NCI-H2196 treated with DMSO at 0.1 percent for 48 hours (cell line): ENCODE measurements at regions not wholly inside any gene's neighbourhood (a gene's known extent, or its start where the extent isn't known, plus 50 kb on each side); places are given as distances from the start of the nearest gene placed in this dataset.
"Not testable (repeated sequence)": the region's sequence is repeated elsewhere in the genome, so short reads cannot be mapped to it uniquely, and the experiment has no call there.

Experiments
- DNase-seq: peaks from one replicate; lab custom pipeline; 2025; ENCODE audit not compliant: unreplicated experiment; lab: John Stamatoyannopoulos, UW

DNA sequence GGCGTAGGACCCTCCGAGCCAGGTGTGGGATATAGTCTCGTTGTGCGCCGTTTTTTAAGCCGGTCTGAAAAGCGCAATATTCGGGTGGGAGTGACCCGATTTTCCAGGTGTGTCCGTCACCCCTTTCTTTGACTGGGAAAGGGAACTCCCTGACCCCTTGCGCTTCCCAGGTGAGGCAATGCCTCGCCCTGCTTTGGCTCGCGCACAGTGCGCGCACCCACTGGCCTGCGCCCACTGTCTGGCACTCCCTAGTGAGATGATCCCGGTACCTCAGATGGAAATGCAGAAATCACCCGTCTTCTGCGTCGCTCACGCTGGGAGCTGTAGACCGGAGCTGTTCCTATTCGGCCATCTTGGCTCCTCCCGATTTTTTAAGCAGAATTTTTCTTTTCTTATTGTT is 323.9 kb downstream of the NUF2 start:
- DNase-seq: not testable (repeated sequence)

DNA sequence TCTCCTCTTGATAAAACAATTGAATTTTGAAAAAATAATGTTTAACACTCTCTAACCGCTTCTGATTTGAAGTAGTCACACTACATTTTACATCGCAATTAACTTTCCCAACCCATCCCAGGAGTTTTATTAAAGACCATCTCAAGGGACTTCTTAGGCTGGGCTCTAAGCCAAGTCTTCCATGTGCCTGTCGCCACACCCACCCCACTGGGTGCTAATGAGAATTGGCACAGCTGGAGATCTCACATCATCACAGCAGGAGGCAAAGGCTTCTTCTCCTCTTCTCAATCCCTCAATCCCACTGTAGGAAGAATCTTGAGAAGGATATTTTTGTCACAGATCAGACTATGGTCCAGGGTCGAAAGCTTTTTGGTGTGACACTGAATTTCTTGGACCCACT is 328.9 kb downstream of the NUF2 start:
- DNase-seq: no peak

DNA sequence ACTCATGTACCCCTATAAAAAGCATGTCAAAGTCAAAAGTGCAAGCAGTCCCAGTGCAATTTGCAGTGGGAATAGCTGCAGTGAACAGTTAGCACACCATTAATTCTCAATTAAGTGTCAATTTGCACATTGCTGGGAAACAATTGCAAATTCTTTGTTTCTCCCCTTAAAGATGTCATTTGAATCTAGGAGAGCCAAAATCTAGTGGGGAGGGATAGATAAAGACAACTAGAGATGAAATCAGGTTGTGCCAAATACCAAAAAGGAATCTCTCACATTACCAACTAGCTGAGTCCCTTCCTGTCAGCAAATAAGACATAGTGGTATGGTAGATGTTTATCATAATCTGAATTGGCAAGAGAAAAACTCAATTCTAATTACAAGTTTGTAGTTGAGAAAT is 330.7 kb downstream of the NUF2 start:
- DNase-seq: no peak

DNA sequence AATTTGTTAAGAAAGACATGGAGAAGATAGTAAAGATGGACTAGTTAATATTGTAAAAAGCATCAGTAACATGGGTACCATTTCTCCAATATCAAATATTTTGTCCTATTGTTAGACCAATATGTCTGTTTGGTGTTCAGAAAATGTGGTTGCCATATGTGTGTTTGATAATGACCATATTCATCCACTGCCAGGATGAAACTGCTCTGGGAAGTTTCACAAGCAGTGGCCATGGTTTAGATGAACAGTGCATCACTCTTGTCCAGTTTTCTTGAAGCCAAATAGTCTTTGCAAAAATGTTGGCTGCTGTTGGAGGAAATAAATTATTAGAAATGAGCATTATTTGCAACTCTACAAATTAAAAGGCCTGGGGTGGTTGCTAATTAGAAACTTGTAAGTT is 333.8 kb downstream of the NUF2 start:
- DNase-seq: no peak

DNA sequence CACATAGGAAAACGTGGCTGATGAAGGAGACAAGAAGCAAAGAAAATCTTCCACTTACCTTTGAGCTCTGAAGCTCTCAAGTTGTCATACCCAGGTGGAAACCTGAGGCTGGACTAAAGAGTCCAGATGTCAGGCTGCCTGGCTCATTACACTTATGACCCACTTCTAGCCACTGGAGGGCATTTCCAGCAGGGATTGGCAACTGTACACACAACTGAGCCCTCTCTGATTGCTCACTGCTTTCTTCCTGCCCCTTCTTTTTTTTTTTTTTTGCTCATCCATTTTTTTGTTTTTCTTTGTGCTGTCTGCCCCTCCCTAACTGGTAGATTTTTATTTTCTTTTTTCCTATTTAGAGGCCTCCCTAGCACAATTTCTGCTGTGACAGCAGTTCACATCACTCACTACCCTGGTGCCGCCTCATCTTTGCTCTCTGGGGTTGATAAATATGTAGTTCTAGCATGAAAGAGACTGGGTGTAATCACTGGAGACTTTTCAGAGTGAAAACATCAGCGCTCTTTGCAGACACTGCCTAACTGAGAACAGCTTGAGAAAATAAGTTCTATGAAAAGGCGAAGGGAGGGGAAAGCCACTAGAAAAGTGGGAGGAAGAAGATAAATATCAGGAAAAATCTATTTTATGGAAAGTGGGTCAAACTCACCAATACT is 334.5 kb downstream of the NUF2 start:
- DNase-seq: no peak

DNA sequence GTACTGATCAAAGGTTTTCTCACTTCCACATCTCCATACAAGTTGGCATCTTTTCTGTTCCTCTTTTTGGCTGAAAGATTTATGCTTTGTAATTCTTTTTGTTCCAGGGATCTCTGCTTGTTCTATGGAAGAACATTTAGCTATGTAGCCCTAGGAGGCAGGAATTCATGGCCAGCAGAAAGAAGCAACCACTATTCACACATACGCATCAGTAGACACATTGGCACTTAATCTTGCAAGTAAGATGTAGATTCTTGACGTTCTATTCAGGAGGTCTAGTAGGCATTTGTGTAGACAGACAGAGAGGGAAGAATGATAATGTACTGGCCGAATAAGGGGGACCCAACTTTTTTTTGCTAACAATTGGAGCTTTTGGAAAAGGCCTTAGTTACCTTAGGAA is 336.0 kb downstream of the NUF2 start:
- no peak for DNase-seq

DNA sequence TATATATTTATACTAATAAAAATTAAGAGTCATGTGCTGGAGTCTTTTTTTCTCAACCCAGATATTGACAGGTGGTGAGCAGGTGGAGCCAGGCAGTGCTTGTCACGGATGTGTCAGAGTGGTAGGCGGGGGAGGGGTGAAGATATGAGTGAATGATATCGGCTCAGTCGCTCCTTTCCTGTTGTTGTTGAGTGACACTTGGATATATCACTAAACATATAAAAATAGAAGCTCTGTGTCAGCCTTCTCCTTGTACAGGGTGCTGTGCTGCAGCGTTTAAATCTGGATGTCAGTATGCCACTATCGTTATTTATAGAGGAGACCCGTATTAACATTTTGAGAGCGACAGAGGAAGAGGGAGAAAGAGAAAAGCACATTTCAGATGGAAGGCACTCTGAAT is 339.6 kb downstream of the NUF2 start:
- no peak for DNase-seq

DNA sequence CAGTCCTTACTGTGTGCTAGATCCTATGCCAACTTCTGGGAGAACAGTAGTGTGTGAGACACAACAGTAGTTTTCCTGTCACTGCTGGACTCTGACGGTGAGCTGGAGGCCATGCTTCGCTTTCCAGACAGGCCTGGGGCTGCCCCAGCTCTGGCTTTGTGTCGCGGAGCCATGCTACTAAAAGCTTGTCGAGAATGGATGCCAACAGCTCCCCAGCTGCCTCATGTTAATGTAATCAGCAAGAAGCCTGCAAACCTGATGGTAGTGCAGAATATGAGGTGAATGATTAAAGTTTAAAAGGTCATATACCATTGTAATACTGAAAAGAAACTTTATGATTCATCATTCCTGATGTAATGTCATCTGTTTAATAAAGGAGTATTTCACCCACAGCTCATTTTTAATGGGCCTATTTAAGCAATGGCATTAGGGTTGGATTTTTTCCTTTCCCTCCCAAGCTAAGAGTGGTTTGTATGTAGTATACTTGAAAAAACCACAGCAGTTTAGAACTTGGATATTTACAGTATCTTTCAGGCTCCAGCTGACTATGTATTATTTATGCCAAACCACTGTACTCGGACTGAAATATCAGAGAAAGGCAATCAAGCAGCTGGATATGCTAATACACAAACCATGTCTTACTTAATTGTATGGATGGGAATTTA is 343.0 kb downstream of the NUF2 start:
- DNase-seq: no peak

DNA sequence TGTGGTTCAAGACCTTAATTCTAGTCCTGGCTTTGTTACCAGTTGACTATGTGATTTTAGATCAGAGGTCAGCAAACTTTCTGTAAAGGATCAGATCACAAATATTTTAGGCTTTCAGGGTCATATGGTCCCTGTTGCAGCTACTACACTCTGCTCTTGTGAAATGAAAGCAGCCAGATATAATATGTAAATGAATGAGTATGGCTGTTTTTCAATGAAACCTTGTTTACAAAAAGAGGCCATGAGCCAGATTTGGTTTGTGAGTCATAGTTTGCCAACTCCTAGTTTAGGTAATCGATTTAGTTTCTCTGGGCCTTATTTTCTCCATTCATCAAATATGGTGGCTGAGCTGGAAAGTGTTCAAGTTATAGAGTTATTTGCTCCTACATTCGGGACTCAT is 346.7 kb downstream of the NUF2 start:
- DNase-seq: no peak

DNA sequence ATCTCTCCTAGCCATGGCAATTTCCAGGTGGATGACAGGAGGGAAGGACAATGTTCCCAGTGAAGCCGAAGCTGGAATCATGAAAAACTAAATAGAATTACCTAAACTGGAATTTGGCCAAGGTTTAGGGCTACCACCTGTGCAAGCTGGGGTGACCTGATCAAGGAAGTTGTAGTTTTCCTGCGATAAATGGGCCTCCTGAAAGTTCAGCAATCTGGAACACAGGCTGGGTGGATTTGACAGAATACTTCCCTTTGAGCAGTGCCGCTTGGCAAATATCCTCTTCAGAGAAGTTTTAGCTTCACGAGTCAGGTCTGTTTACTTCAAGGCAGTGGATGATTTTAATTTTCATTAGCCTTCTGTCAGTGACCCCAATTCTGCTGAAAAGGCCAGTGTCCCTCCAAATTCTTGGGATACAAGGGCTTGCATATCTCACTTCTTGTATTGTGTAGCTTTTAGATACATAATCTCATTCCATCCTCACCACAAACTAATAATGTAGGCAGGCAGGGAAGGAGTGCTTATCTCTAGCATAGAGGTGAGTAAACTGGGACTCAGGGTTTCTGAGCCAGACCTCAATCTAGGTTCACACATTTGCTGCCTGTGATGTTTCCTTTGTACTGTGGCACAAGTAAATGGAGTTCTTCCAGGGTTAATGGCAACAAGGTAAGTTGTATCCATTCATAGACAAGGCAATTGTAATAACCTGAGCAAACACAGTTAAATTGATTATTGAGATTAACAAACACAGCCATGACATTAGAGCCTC is 349.4 kb downstream of the NUF2 start:
- no peak for DNase-seq

DNA sequence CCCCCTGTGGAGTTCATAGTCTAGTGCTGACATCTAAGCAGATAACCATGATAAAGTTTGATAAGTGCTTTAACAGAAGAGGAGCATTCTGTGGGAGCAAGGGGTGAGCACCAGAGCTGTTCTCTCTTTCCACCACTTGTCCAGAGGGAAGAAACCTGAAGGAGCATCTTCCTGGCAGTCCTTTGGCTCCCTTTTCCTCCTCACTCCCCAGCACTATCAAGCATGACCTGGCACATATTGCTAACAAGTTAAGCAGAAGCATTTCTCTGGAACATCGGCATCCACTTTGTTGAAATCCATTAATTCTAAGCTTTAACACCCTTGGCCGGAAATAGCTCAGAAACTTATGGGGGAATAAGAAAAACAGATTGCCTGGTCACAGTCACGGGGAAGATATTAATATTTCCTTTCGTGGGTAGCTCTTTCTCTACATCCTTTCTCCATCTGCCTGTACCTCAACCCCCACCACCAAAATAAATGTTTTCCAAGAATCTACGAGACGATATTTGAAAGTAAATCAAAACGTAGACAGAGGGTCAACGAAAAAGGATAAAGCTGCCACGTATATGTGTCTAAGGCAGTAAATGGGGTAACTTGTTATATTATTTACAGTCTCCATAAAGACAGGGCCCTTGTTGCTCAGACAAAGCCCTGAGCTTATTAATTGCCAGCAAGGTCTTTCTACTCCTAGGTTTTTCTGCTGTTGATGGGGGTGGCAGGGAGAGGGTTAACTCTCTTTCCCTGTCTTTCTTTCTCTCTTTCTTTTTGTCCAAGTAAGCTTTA is 351.4 kb downstream of the NUF2 start:
- DNase-seq: no peak

DNA sequence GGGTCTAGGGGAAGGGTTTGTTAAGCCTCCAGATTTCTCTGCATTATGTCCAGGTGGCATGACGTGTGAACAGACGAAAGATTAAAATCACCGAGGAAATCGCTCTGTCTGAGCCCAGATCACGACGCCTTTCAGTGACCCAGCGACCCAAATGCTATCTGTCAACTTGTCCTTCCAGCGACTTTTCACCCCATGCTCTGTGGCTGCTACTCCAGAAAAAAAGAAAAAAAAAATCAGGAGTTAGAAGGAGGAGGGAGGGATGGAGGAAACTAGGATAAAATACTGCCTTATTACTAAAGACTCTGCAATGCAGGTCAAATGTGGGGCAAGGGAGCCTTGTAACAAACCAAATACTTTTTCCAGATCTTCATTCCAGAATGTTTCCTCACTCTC is 352.0 kb downstream of the NUF2 start:
- no peak for DNase-seq

DNA sequence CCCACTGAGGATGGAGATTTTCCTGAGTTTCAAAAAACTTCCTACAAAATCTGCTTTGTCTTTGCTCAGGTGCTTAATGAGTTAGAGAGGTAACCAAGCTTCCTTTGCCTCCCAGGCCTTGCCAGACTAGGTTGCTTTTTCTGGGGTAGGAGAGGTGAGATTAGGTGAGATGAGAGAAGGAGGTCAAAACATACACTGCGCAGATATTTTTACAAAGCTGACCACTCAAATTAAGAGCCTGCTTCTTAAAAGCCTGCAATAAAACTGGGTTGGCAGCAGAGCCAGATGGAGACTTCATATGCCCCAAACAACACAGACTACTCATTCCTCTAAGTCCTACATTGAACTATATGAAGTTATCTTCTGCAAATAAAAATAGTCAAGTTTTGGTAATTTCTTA is 352.5 kb downstream of the NUF2 start:
- no peak for DNase-seq

DNA sequence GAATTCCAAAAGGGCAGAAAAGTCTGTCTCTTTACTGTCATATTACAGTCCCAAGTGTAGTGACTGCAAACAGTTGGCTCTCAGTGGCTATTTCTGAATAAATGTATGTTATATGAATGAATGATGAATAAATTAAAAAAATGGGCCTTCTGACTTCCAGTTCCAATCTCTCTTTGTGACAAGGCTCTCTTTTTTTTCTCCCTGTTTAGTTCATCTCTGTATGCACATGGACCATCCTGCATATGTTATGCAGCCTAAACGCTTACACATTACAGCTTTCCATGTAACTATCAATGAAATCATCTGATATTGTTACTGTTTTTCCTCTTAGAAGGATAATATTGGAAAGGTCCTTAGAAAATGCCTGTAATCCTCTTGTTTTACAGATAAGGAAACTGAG is 363.0 kb downstream of the NUF2 start:
- no peak for DNase-seq

DNA sequence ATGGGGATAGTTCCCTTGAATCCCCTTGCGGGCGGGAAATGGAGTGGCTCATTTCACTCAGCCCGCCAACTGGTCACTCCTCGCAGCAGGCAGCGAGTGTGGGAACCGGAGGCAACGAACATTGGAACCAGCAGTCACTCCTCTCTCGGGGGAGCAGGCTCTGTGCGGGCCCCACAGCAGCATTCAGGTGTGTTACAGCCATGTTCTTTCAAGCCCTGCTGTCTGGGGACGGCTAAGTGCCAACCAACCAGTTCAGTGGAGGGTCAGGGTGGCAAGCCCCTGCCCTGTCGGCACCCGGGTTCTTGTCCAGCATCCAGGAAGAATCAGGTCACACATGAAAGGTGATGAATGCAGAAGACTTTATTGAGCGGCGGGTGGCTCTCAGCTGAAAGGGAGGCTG is 370.5 kb downstream of the NUF2 start:
- DNase-seq: no peak

DNA sequence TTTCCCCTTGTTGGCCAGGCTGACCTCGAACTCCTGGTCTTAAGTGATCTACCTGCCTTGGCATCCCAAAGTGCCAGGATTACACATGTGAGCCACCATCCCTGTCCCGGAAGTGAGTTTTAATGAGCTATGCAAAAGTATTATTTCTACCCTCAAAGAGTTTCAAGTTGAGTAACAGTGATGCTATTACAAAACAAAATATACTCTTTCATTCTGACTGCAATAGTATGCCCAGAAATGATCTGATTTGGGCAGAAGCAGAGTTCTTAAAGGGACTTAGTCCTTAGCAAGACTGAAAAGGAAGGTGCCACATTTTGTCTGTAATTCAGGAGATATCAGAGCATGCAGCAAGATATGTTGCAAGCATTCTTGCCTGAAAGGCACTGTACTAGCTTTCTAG is 375.4 kb downstream of the NUF2 start:
- no peak for DNase-seq

DNA sequence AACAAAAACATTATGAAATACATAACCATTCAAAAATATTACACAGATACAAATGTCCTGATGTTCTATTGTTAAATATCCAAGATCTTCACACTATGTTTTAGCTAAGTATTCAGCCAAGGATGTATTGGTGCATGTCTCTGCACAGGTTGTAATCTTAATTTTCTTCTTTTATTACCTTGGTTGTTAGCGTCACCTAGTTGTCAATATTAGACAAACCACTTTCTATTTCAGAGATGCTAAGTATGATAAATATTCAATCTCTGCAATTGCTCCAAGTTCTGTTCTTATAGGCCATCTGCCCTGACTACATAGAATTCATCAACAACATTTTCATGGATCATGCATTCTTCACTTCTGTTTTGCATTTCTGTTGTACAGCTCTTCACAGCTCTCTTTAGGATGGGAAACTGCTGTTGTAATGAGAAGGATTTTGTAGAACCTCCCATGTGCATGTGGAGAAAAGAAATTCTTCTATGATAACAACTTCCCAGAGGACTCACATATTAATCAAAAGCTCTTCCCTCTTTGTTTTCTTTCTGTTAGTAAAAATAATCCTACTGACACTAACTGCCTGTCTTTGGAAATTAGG is 380.1 kb downstream of the NUF2 start:
- DNase-seq: no peak

DNA sequence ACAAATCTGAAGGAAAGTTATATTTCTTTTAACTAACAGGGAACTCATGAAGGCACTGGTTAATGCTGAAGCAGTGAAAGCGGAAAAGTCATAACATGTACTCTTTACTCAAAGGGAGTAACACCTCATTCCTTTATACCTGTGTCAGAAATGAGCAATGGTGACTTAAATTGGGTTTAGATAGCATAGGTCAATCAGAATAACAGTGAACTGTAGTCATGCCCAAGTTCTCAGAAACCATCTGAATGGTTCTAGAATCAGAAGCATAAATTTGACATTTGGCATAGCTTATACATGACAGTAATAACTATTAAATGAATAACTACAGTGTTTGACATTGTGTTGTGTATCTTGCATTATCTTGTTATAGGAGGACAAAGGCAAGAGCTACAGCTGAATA is 382.0 kb downstream of the NUF2 start:
- DNase-seq: no peak

DNA sequence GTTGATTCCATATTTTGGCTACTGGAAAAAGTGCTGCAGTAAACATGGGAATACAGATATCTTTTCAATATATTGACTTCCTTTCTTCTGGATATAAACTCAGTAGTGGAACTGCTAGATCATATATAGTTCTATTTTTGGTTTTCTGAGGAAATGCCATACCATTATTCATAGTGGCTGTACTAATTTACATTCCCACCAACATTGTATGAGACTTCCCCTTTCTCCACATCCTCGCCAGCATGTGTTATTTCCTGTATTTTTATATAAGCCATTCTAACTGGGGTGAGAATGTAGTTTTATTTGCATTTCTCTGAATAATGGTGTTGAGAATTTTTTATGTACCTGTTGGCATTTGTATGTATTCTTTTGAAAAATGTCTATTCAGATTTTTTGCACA is 385.2 kb downstream of the NUF2 start:
- DNase-seq: no peak

DNA sequence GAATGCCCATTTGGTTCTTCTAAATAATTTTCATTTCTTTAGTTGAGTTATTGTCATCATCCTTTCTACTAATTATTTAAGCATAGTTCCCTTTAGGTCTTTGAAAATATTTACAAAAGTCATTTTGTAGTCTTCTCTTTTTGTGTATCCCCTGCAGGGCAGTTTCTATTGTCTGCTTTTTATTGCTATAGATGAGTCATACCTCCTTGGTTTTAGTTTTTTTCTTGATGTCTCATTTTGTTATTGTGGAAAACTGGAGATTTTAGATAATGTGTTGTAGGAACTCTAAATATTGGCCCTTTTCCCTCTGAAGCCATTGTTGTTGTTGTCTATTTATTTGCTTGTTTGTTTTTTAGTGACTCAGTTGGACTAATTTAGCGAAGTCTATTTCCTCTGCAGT is 387.9 kb downstream of the NUF2 start:
- DNase-seq: no peak

DNA sequence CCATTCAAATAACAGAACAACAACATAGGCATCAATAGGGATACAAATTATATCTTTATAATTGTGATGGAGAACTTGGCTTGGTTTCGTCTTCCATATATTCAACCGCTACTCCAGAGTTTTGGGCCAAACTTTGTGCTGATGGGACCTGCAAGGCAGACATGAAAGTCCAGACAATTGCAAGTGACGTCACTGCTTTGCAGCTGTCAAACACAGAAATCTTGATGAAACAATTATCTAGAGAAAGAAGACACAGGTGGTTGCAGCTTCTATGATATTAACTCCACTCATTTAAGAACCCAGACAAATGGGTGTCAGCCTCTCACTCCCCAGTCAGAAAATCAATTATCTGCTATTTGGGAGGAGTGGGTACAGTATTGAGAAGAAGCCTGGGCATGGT is 390.6 kb downstream of the NUF2 start:
- no peak for DNase-seq
